Cardiac fibroblast (primary cell): ENCODE measurements at regions not wholly inside any gene's neighbourhood (a gene's known extent, or its start where the extent isn't known, plus 50 kb on each side); places are given as distances from the start of the nearest gene placed in this dataset.

ENCODE experiments used
- DNase-seq, 2 donors: peaks; one replicate each; pipeline versions ENCODE4 v3.0.0 to v3.0.0-alpha.2; 2010; ENCODE audit warnings: low read depth in 2 of 2
- H3K4me3 ChIP-seq, 2 donors: replicated peaks in 1 of 2; 1 replicate in 1 of 2; 2 replicates in 1 of 2; pipeline ENCODE4 v1.5.1; 2011; ENCODE audit warnings: low read depth in 2 of 2, low read length in 2 of 2, mild to moderate bottlenecking in 2 of 2, moderate library complexity in 1 of 2
- CTCF ChIP-seq: IDR thresholded peaks from one replicate; pipeline ENCODE4 v1.5.1; 2011; ENCODE audit warnings: low read depth, mild to moderate bottlenecking, low read length, inconsistent platforms

- H3K4me3 ChIP-seq: no peak overlapping the region
- DNase-seq: no peak
- no peak for TF ChIP-seq CTCF
Measured at GRCh38 chr2:153052807-153053559, 334.6 kb downstream of the ARL6IP6 start.

- H3K4me3 ChIP-seq: no peak overlapping the region
- TF ChIP-seq CTCF: no peak
- no peak for DNase-seq
Measured at GRCh38 chr2:153047220-153047619, 328.8 kb downstream of the ARL6IP6 start.

- no peak for TF ChIP-seq CTCF
- H3K4me3 ChIP-seq: no peak overlapping the region
- DNase-seq: no peak
Measured at GRCh38 chr2:153043385-153043784, 325.0 kb downstream of the ARL6IP6 start.

- DNase-seq: no peak
- no peak overlapping the region for H3K4me3 ChIP-seq
- TF ChIP-seq CTCF: no peak
Measured at GRCh38 chr2:153028626-153029025, 310.2 kb downstream of the ARL6IP6 start.

- DNase-seq: no peak
- no peak for TF ChIP-seq CTCF
- no peak overlapping the region for H3K4me3 ChIP-seq
Measured at GRCh38 chr2:153027533-153027932, 309.1 kb downstream of the ARL6IP6 start.

GRCh38 chr2:153020201-153020600 lies 301.8 kb downstream of the ARL6IP6 start:
- TF ChIP-seq CTCF: no peak
- no peak for DNase-seq
- no peak overlapping the region for H3K4me3 ChIP-seq
